VCaP (cell line): ENCODE measurements at regions not wholly inside any gene's neighbourhood (a gene's known extent, or its start where the extent isn't known, plus 50 kb on each side); places are given as distances from the start of the nearest gene placed in this dataset.
"Not testable (repeated sequence)": the region's sequence is repeated elsewhere in the genome, so short reads cannot be mapped to it uniquely, and the experiment has no call there.

ENCODE experiments used
- H3K27ac ChIP-seq: fragments of 450-650 bp; 2 replicates; pipeline ENCODE4 v1.5.1; 2017
- CTCF ChIP-seq: fragments of 450-650 bp; conservative IDR thresholded peaks from 2 replicates; pipeline ENCODE4 v1.5.1; 2017; ENCODE audit warnings: mild to moderate bottlenecking, moderate library complexity

- no peak for TF ChIP-seq CTCF
- H3K27ac ChIP-seq = no peak overlapping the region
These were observed 165.4 kb downstream of the UTP18 start for GRCh38 chr17:51425773-51426172.

GRCh38 chr17:51427323-51427811 lies 167.0 kb downstream of the UTP18 start:
- no peak overlapping the region for H3K27ac ChIP-seq
- no peak for TF ChIP-seq CTCF

GRCh38 chr17:51427856-51428255 lies 167.5 kb downstream of the UTP18 start:
- no peak overlapping the region for H3K27ac ChIP-seq

GRCh38 chr17:51428668-51429495 lies 168.5 kb downstream of the UTP18 start:
- TF ChIP-seq CTCF = no peak
- H3K27ac ChIP-seq = no peak overlapping the region

More at GRCh38 chr17:51427856-51428255, 167.5 kb downstream of the UTP18 start:
- no peak for TF ChIP-seq CTCF

- H3K27ac ChIP-seq = not testable (repeated sequence)
These were observed 169.6 kb downstream of the UTP18 start for GRCh38 chr17:51429938-51430337.

GRCh38 chr17:51430591-51430990 lies 170.2 kb downstream of the UTP18 start:
- TF ChIP-seq CTCF = no peak
- no peak overlapping the region for H3K27ac ChIP-seq

- H3K27ac ChIP-seq = no peak overlapping the region
These were observed 174.3 kb downstream of the UTP18 start for GRCh38 chr17:51434434-51435170.

More at GRCh38 chr17:51434434-51435170, 174.3 kb downstream of the UTP18 start:
- no peak for TF ChIP-seq CTCF
